ENCODE measurements at regions not wholly inside any gene's neighbourhood (a gene's known extent, or its start where the extent isn't known, plus 50 kb on each side); places are given as distances from the start of the nearest gene placed in this dataset.

GRCh38 chr1:105909811-105910210, 1146.7 kb upstream of the PRMT6 start:
- no peak overlapping the region for H3K4me3 ChIP-seq (ENCODE audit: low read depth in 1 of 3, low read length in 3 of 3)
- WGBS: 60% methylated on average over 2 of the region's 2 CpGs
- no peaks in the 10 kb centered on the region for H3K27me3 ChIP-seq (ENCODE audit: control insufficient read depth in 4 of 4, insufficient read depth in 4 of 4, low read length in 3 of 4)
- peaks cover 0 to 2% (median 0%) of the 10 kb centered on the region in 4 donors for H3K9me3 ChIP-seq (ENCODE audit: control insufficient read depth in 4 of 4, low read length in 3 of 4)
- TF ChIP-seq, protein P1, sequence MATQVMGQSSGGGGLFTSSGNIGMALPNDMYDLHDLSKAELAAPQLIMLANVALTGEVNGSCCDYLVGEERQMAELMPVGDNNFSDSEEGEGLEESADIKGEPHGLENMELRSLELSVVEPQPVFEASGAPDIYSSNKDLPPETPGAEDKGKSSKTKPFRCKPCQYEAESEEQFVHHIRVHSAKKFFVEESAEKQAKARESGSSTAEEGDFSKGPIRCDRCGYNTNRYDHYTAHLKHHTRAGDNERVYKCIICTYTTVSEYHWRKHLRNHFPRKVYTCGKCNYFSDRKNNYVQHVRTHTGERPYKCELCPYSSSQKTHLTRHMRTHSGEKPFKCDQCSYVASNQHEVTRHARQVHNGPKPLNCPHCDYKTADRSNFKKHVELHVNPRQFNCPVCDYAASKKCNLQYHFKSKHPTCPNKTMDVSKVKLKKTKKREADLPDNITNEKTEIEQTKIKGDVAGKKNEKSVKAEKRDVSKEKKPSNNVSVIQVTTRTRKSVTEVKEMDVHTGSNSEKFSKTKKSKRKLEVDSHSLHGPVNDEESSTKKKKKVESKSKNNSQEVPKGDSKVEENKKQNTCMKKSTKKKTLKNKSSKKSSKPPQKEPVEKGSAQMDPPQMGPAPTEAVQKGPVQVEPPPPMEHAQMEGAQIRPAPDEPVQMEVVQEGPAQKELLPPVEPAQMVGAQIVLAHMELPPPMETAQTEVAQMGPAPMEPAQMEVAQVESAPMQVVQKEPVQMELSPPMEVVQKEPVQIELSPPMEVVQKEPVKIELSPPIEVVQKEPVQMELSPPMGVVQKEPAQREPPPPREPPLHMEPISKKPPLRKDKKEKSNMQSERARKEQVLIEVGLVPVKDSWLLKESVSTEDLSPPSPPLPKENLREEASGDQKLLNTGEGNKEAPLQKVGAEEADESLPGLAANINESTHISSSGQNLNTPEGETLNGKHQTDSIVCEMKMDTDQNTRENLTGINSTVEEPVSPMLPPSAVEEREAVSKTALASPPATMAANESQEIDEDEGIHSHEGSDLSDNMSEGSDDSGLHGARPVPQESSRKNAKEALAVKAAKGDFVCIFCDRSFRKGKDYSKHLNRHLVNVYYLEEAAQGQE (IDR thresholded peaks at IDR 0.05): no peak
- no peak for TF ChIP-seq HNF4A (conservative IDR thresholded peaks at IDR 0.05)
- TF ChIP-seq, protein P2, sequence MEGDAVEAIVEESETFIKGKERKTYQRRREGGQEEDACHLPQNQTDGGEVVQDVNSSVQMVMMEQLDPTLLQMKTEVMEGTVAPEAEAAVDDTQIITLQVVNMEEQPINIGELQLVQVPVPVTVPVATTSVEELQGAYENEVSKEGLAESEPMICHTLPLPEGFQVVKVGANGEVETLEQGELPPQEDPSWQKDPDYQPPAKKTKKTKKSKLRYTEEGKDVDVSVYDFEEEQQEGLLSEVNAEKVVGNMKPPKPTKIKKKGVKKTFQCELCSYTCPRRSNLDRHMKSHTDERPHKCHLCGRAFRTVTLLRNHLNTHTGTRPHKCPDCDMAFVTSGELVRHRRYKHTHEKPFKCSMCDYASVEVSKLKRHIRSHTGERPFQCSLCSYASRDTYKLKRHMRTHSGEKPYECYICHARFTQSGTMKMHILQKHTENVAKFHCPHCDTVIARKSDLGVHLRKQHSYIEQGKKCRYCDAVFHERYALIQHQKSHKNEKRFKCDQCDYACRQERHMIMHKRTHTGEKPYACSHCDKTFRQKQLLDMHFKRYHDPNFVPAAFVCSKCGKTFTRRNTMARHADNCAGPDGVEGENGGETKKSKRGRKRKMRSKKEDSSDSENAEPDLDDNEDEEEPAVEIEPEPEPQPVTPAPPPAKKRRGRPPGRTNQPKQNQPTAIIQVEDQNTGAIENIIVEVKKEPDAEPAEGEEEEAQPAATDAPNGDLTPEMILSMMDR (IDR thresholded peaks at IDR 0.05; ENCODE audit: low read depth, low read length, missing input control): no peak
- TF ChIP-seq SP1 (IDR thresholded peaks at IDR 0.05): no peak
- no peak overlapping the region for H3K9ac ChIP-seq (ENCODE audit: low read depth in 1 of 2, low read length in 2 of 2)
- no peak for DNase-seq (ENCODE audit: low spot score)
- H3K4me1 ChIP-seq (ENCODE audit: control insufficient read depth in 4 of 4, insufficient read depth in 4 of 4, low read length in 3 of 4): no peaks in the 10 kb centered on the region
- H3K36me3 ChIP-seq (ENCODE audit: control insufficient read depth in 4 of 4, insufficient read depth in 3 of 4, low read depth in 1 of 4, low read length in 3 of 4): no peaks in the 10 kb centered on the region
- H3K27ac ChIP-seq (ENCODE audit: low read depth in 1 of 2, low read length in 2 of 2): no peak overlapping the region

DNA sequence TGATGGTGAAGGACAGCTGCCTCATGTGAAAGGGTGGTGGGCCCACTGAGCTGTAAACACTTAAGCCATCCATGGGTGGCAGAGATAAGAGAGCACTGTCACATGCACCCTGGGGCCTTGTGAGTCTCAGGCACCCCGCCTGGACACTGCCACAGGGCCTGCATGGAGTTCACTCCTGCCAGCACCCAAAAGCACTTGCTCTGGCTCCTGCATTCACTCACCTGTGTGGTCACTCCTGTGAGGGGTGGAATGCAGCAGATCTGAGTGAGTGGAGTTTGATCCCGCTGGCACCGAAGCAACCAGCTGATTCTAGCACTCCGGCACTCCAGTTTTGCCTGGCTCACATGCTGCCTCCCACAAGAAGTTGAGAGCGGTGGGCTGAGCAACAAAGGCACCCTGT, 1142.1 kb upstream of the PRMT6 start:
- DNase-seq (ENCODE audit: low spot score): no peak
- no peaks in the 10 kb centered on the region for H3K36me3 ChIP-seq (ENCODE audit: control insufficient read depth in 4 of 4, insufficient read depth in 3 of 4, low read depth in 1 of 4, low read length in 3 of 4)
- 71% methylated on average over 5 of the region's 5 CpGs for WGBS
- H3K4me1 ChIP-seq (ENCODE audit: control insufficient read depth in 4 of 4, insufficient read depth in 4 of 4, low read length in 3 of 4): no peaks in the 10 kb centered on the region
- TF ChIP-seq SP1 (IDR thresholded peaks at IDR 0.05) (no peak), GABPA (IDR thresholded peaks at IDR 0.05 in 1 of 2, conservative IDR thresholded peaks at IDR 0.05 in 1 of 2) (no peak), JUND (IDR thresholded peaks at IDR 0.05) (no peak), FOXA1 (IDR thresholded peaks at IDR 0.05) (no peak), HNF4A (conservative IDR thresholded peaks at IDR 0.05) (no peak), YY1 (IDR thresholded peaks at IDR 0.05) (no peak), EGR1 (IDR thresholded peaks at IDR 0.05; ENCODE audit: low read depth in 2 of 2) (no peak), HNF4G (IDR thresholded peaks at IDR 0.05) (no peak), RAD21 (IDR thresholded peaks at IDR 0.05) (no peak), RXRA (IDR thresholded peaks at IDR 0.05) (no peak), FOXA2 (IDR thresholded peaks at IDR 0.05) (no peak)
- TF ChIP-seq, protein P3, sequence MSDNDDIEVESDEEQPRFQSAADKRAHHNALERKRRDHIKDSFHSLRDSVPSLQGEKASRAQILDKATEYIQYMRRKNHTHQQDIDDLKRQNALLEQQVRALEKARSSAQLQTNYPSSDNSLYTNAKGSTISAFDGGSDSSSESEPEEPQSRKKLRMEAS (IDR thresholded peaks at IDR 0.05): no peak
- TF ChIP-seq, protein P1 (IDR thresholded peaks at IDR 0.05): no peak
- TF ChIP-seq, protein P4, sequence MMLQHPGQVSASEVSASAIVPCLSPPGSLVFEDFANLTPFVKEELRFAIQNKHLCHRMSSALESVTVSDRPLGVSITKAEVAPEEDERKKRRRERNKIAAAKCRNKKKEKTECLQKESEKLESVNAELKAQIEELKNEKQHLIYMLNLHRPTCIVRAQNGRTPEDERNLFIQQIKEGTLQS (IDR thresholded peaks at IDR 0.05): no peak
- TF ChIP-seq, protein P2 (IDR thresholded peaks at IDR 0.05; ENCODE audit: low read depth, low read length, missing input control): no peak
- TF ChIP-seq, protein P5, sequence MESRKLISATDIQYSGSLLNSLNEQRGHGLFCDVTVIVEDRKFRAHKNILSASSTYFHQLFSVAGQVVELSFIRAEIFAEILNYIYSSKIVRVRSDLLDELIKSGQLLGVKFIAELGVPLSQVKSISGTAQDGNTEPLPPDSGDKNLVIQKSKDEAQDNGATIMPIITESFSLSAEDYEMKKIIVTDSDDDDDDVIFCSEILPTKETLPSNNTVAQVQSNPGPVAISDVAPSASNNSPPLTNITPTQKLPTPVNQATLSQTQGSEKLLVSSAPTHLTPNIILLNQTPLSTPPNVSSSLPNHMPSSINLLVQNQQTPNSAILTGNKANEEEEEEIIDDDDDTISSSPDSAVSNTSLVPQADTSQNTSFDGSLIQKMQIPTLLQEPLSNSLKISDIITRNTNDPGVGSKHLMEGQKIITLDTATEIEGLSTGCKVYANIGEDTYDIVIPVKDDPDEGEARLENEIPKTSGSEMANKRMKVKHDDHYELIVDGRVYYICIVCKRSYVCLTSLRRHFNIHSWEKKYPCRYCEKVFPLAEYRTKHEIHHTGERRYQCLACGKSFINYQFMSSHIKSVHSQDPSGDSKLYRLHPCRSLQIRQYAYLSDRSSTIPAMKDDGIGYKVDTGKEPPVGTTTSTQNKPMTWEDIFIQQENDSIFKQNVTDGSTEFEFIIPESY (IDR thresholded peaks at IDR 0.05): no peak
- peaks cover 0 to 2% (median 0%) of the 10 kb centered on the region in 4 donors for H3K9me3 ChIP-seq (ENCODE audit: control insufficient read depth in 4 of 4, low read length in 3 of 4)
- no peak overlapping the region for H3K9ac ChIP-seq (ENCODE audit: low read depth in 1 of 2, low read length in 2 of 2)
- H3K27me3 ChIP-seq (ENCODE audit: control insufficient read depth in 4 of 4, insufficient read depth in 4 of 4, low read length in 3 of 4): no peaks in the 10 kb centered on the region
- no peak overlapping the region for H3K27ac ChIP-seq (ENCODE audit: low read depth in 1 of 2, low read length in 2 of 2)
- H3K4me3 ChIP-seq (ENCODE audit: low read depth in 1 of 3, low read length in 3 of 3): no peak overlapping the region

Data from liver (tissue), 8 donors.